GM18519 (cell line): ENCODE measurements at regions not wholly inside any gene's neighbourhood (a gene's known extent, or its start where the extent isn't known, plus 50 kb on each side); places are given as distances from the start of the nearest gene placed in this dataset.

Experiments used
- ATAC-seq: cut with Tn5 transposase; IDR thresholded peaks from one replicate; pipeline ENCODE4 v1.9.1; 2021; ENCODE audit warnings: mild to moderate bottlenecking, moderate library complexity; ENCODE audit not compliant: unreplicated experiment, low FRiP score

DNA sequence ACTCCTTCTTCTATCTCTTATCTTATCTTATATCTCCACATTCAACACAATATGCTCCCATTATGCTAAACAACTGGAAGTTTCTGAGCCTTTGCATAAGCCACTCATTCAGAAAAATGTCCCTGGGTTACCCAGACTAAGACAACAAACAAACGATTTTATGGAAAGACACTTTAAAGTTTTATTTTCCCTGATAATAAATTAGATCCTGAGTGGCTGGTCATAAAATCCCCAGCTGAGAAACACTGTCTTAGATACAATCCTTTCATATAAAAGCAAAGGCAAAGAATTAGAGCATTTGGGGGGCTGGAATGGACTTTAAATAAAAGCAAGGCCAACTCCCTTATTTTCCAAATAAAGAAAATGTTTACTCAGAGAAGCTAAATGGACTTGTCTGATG is 322.3 kb downstream of the GBE1 start:
- ATAC-seq: no peak

- no peak for ATAC-seq
Observed at GRCh38 chr3:81437683-81438082, 323.8 kb downstream of the GBE1 start.

GRCh38 chr3:81436182-81436581 is 325.3 kb downstream of the GBE1 start:
- no peak for ATAC-seq

DNA sequence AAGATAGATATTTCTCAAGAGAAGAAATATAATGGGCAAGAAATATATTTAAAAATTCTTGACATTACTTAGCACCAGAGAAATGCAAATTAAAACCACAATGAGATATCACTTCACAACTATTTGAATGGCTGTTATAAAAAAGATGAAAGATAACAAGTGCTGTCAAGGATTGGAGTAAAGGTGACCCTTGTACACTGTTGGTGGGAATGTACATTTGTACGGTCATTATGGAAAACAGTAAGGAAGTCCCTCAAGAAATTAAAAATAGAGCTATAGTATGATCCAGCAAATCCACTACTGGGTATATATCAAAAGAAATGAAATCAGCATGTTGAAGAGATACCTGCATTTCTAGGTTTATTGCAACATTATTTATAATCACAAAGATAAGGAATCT is 326.4 kb downstream of the GBE1 start:
- ATAC-seq: no peak

GRCh38 chr3:81434161-81434560 is 327.3 kb downstream of the GBE1 start:
- no peak for ATAC-seq

DNA sequence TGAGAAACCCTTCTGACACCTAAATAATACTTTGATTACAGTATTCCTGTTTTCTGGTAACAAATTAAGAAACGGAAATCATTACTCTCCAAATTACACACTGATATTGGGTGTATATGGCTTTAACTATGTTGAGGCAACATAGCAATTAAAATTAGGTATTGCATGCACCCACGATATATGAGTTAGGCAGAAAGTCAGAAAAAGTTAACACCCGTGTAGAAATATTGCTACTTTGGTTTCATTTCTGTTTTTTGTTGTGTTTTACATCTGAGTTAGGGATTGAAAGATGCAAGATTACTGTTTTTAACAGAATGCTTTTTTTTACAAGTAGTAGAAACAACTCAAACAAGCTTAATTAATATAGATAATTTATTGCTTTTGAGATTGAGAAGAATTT is 327.8 kb downstream of the GBE1 start:
- no peak for ATAC-seq

- no peak for ATAC-seq
Observed at GRCh38 chr3:81432456-81432855, 329.0 kb downstream of the GBE1 start.

DNA sequence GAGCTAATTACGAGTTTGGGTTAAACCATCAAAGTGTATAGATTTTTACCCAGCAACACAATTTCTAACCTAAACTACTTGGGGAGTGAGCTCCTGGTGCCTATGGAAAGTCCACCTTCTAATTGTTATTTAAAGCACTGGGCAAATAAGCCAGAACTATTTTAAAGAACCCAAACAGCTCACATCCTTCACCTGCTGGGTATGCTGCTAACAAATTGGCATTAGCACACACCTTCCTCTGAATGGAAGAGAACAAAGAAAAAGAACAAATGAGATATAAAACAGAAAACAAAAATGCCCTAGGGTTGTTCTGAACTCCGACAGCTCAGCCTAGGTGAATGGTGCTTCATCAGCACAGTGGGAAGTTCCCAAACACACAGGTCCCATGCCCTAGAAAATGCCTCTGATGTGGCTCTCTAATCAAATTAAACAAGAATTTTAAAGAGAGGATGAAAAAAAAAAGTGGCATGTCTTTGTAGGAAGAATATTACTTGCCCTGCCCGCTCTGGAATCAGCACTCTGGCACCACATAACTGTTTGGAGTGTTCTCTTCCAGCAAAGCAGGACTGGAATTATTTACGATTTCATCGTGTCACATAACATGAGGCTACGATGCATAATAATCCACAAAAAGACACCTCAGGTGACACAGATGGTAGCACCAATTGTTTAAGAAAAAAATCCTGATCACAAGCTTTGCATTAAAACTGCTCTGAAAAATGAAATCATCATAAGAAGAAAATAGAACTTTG is 334.4 kb downstream of the GBE1 start:
- ATAC-seq: no peak

DNA sequence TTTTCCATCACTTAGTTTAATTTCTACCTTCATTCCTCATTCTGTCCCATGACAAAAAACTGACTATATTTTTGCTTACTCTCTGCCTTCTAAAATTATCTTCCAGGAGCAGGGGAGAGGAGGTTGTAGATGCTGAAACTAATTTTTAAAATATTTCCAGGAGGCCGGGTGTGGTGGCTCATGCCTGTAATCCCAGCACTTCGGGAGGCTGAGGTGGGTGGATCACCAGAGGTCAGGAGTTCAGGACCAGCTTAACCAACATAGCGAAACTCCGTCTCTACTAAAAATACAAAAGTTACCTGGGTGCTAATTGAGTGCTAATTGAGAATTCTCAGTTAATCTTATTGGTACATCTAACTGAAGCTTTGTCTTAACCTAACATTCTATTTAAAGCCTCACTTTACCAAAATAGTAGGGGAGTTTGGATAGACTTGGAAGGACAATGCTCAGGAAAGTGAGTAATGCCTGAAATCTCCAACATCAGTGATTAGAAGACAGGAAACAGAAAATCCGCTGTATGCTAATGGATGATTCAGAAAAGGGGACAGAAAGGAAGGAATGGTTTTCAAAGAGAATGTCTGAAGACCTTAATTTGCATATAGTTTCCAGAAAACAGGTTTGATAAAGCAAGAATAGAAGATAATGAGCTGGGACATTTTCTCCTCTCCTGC is 336.1 kb downstream of the GBE1 start:
- no peak for ATAC-seq

- no peak for ATAC-seq
Observed at GRCh38 chr3:81419228-81419627, 342.2 kb downstream of the GBE1 start.

DNA sequence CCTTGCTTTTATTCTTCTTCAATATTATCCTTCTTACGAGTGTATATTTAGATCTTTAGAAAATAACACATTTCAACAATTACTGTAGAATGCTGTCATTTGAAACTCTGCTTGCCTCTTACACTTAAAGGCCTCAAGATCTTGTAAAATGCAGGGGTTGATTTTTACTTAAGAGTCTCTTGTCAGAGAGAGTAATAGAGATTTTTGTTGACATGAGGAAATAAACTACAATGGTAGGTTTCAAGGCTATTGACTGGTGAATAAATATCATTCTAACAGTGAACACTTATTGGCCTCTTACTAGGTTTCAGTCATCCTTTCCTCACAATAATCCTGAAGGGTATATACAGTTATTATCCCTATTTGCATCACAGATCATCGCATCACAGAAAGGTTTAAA is 344.6 kb downstream of the GBE1 start:
- no peak for ATAC-seq

DNA sequence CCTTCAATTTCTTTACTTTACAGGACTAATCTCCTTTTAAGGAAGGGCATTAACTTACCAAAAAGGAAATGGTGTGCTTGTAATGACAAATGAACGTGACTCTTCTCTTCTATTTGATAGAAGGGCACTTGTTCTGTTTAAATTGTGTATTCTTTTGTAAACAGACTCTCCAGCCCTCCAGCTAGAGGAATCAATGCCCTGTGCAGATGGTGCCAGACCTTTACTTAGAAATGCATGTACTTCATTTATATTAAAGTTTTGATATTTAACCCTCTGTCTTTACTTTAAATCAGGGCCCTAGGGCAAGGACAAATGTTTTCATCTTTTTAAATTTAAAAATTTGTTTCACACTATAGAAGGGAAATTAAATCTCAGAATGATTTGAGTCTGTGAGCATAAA is 355.1 kb downstream of the GBE1 start:
- ATAC-seq: no peak

DNA sequence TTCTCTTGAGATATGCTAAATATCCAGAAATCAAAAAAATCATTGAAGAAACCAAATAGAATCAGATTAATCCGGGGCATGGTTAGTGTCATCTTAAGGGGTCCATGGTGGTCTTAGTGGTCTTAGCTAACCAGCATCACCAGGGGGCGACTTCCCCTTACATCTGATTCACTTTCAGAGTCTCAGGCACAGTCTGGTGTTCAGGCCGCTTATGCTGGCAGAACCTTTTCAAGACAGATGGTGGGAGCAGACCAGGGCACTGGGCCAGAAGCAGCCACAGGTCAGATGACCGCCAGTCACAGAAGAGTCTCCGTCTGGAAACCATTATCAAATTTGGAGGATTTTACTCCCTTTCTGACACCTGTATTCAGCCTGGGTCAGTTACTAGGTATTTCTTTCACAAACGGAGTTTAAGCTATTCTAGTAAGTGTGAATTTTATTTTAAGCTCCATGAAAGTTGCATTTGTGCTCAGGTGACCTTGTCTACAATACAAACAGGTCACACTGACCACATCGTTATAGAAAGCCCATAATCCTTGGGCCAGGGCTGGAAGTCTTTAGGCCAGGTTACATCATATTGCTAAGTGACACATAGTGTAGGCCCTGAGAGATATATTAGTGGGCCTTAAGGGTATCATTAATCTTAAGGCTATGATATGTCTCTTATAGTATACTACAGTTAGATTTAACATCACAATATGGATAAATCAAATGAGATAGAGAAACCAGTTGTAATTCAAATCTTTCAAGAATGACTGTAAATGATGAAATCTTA is 365.5 kb downstream of the GBE1 start:
- no peak for ATAC-seq

DNA sequence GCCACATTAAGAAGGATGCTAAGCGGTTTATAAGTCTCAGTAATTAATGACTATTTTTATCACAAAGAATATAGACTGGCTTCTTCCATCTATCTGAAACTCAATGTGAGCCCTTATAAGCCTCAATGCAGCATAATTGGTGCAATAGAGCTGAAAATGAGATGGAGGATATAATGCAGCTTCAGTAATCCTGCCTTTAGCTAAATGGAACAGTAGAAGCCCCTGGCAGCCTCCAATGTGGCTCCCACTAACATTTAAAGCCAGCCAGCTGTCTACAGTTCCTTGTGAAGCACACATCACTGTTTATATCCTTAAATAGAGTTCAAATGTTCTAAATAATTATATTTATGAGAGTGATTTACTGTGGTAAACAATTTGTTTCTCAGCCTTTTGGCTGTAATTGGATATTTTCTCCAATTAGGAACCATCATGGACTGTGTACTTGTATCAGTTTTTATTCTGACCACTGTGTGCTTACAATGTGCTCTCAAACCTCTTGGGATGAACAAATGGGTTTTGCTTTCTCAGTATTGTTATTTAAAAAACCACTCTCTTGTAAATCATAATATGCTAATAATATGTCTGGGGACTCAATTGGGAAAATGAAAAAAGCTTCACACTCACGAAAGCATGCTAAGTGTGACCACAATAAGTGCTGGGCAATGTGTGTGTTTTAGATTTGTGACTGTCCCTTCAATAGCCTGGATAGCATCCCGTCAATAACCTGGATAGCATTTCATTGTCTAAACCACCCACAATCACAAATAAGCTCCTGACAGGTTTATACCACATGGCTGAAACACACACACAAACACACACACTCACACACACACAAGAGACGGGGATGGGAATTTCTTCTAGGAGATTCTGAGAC is 366.6 kb downstream of the GBE1 start:
- no peak for ATAC-seq

DNA sequence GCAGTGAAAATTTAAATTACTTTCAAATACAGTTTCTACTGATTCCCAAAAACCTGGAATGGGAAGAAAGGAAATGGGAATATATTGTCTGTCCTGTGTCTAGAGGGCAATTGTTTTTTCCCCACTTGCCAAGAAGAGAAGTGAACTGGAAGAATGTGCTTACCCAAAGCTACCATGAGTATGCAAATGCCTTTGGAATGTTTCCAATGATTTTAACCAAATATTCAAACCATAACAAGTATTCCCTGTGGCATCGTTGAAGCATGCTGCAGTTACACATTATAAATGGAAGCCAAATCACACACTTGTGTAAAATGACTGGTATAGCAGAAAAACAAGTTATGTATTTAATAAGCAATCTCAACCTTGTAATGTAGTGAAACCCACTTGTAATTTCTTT is 368.2 kb downstream of the GBE1 start:
- ATAC-seq: no peak

DNA sequence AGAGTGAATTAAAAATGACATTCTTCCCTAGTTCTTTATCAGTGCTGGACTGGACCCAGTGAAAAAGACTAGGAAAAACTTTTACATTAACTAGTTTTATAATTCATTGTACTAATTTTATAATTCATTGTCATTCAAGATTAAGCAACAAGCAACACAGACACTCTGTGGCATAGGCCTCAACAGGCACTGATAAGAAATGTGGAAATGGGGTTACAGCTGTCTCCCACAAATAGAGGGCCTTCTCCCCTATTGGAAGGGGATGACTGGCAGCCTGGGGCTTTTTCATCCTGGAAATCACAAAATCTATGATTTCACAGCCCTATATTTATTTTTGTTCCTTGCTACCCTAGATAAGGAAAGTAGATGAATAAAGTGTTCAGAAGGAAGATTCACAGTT is 370.6 kb downstream of the GBE1 start:
- ATAC-seq: no peak

GRCh38 chr3:81388191-81388590 is 373.3 kb downstream of the GBE1 start:
- no peak for ATAC-seq

GRCh38 chr3:81382470-81382869 is 379.0 kb downstream of the GBE1 start:
- no peak for ATAC-seq

DNA sequence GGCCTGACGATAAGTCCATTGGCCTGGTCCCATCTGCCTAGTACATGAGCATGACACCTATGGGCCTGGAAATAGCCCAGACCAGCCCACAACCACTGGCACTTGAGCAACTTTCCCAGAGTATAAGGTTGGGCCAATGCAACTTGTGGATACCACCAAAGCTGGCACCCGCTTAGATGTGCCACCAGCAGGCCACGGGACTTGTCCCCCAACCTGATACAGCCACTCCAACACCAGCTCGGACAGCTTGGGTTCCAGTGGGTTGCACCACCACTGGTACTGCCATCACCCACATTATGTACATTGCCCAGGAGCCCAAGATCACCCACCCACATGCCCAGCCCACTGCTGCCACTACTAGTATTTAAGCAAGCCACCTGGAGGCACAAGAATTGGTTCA is 381.2 kb downstream of the GBE1 start:
- no peak for ATAC-seq

DNA sequence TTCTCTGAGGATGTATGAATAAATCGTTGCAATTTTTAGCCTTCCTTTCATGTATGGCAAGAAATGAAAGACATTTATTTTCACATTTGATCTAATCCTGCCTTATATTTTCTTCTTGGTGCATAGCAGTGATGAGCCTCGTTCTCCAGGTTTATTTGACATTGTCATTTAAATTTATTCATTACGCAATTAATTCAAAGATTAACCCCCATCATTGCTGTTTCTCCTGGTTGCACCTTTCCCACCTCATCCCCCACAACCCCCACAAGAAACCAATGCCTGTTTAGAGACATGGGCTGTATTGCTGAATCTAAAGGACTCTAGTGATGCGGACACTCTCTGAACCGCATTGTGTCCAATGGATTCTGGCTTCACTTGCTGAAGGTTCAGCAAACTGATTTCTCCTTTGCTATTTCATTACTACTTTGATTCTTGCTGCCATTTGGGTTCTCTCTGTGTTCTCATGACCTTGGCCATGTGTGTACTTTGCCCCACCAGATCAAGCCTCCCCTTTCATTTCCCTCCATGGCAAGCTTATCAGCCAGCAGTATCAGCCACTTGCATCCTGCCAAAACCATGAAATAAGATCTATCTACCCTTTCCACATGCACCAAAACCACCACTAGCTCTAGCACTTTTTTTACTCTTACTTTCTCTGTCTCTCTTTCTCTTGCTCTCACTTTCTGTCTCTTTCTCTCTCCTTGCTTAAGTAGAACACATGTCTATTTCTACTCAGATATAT is 382.7 kb downstream of the GBE1 start:
- no peak for ATAC-seq
